ENCODE measurements at regions not wholly inside any gene's neighbourhood (a gene's known extent, or its start where the extent isn't known, plus 50 kb on each side); places are given as distances from the start of the nearest gene placed in this dataset.

- H3K9me3 ChIP-seq (replicated peaks; ENCODE audit: control insufficient read depth, insufficient read depth, low read length) = no peaks in the 10 kb centered on the region
- no peaks in the 10 kb centered on the region for H3K79me2 ChIP-seq (ENCODE audit: control insufficient read depth, insufficient read depth, low read length)
- no peaks in the 10 kb centered on the region for H3K4me1 ChIP-seq (ENCODE audit: control insufficient read depth, extremely low read depth, insufficient read depth, low read length)
- no peaks in the 10 kb centered on the region for H3K36me3 ChIP-seq (ENCODE audit: control insufficient read depth in 2 of 2, extremely low read depth in 1 of 2, insufficient read depth in 2 of 2, low read length in 2 of 2)
- H3K9me1 ChIP-seq (replicated peaks; ENCODE audit: control insufficient read depth, extremely low read depth, insufficient read depth, low read length) = no peaks in the 10 kb centered on the region
- DNase-seq (ENCODE audit: low read depth, low spot score) (no peak), FAIRE-seq (no peak)
- H3K27me3 ChIP-seq (ENCODE audit: control insufficient read depth in 2 of 2, insufficient read depth in 2 of 2, low read length in 2 of 2) = no peaks in the 10 kb centered on the region
- ChIA-PET CTCF (interaction anchor here (1.8 kb wide), 1 partner anchor 10 kb away, joined by 5 read pairs; no protein-coding TSS in a partner anchor), POLR2A (no interaction called here)
- no peak for TF ChIP-seq CTCF (IDR thresholded peaks at IDR 0.05; ENCODE audit: extremely low read depth in 1 of 2, insufficient read depth in 1 of 2, low read depth in 1 of 2, low read length in 2 of 2)
- TF ChIP-seq POLR2AphosphoS5 (IDR thresholded peaks at IDR 0.05; ENCODE audit: insufficient read depth, low read depth, low read length) = no peak
- TF ChIP-seq POLR2A (IDR thresholded peaks at IDR 0.05; ENCODE audit: low read depth, low read length) = no peak
- TF ChIP-seq EZH2 (IDR thresholded peaks at IDR 0.05; ENCODE audit: borderline replicate concordance, low read depth, low read length, severe bottlenecking) = no peak
- no peak for TF ChIP-seq GATA2 (IDR thresholded peaks at IDR 0.05; ENCODE audit: insufficient read depth, insufficient read length, low read depth, low read length)
- TF ChIP-seq MAX (IDR thresholded peaks at IDR 0.05; ENCODE audit: insufficient read depth, insufficient read length) = no peak
- no TSS peak for BruUV-seq (replicated peaks)
- H2AFZ ChIP-seq (ENCODE audit: low read depth, low read length) = no peak overlapping the region
- dilution Hi-C loops (cut with MboI; ENCODE audit: extremely low pct_ligation_motif_present, low sequenced_read_pairs) (no loop called here), intact Hi-C loops (cut with micrococcal nuclease) (no loop called here)
- no peak overlapping the region for H3K4me2 ChIP-seq (ENCODE audit: insufficient read depth, low read length)
- no peak overlapping the region for H3K4me3 ChIP-seq (replicated peaks in 1 of 3; ENCODE audit: insufficient read depth in 1 of 3, low read depth in 1 of 3, low read length in 3 of 3)
- H3K27ac ChIP-seq (ENCODE audit: insufficient read depth, low read depth, low read length) = no peak overlapping the region
- no peak overlapping the region for H3K9ac ChIP-seq (replicated peaks; ENCODE audit: extremely low read depth, insufficient read depth, low read length)
- H4K20me1 ChIP-seq (replicated peaks; ENCODE audit: control insufficient read depth, extremely low read depth, insufficient read depth, low read length) = no peaks in the 10 kb centered on the region
Observed at GRCh38 chr18:40423291-40423690, 1531.7 kb upstream of the PIK3C3 start.

- FAIRE-seq = no peak
- Histone ChIP-seq H3K9me3 (replicated peaks; ENCODE audit: control insufficient read depth, insufficient read depth, low read length) (no peaks in the 10 kb centered on the region), H4K20me1 (replicated peaks; ENCODE audit: control insufficient read depth, extremely low read depth, insufficient read depth, low read length) (no peaks in the 10 kb centered on the region), H3K4me3 (replicated peaks in 1 of 3; ENCODE audit: insufficient read depth in 1 of 3, low read depth in 1 of 3, low read length in 3 of 3) (no peak overlapping the region), H2AFZ (ENCODE audit: low read depth, low read length) (no peak overlapping the region), H3K27me3 (ENCODE audit: control insufficient read depth in 2 of 2, insufficient read depth in 2 of 2, low read length in 2 of 2) (no peaks in the 10 kb centered on the region), H3K36me3 (ENCODE audit: control insufficient read depth in 2 of 2, extremely low read depth in 1 of 2, insufficient read depth in 2 of 2, low read length in 2 of 2) (no peaks in the 10 kb centered on the region), H3K4me2 (ENCODE audit: insufficient read depth, low read length) (no peak overlapping the region), H3K4me1 (ENCODE audit: control insufficient read depth, extremely low read depth, insufficient read depth, low read length) (no peaks in the 10 kb centered on the region), H3K9me1 (replicated peaks; ENCODE audit: control insufficient read depth, extremely low read depth, insufficient read depth, low read length) (no peaks in the 10 kb centered on the region), H3K27ac (ENCODE audit: insufficient read depth, low read depth, low read length) (no peak overlapping the region), H3K79me2 (ENCODE audit: control insufficient read depth, insufficient read depth, low read length) (no peaks in the 10 kb centered on the region), H3K9ac (replicated peaks; ENCODE audit: extremely low read depth, insufficient read depth, low read length) (no peak overlapping the region)
- dilution Hi-C loops (cut with MboI; ENCODE audit: extremely low pct_ligation_motif_present, low sequenced_read_pairs) = no loop called here
- no TSS peak for BruUV-seq (replicated peaks)
- DNase-seq (ENCODE audit: low read depth, low spot score) = no peak
- TF ChIP-seq GATA2 (IDR thresholded peaks at IDR 0.05; ENCODE audit: insufficient read depth, insufficient read length, low read depth, low read length) = no peak
- intact Hi-C loops (cut with micrococcal nuclease) = no loop called here
- ChIA-PET POLR2A (no interaction called here), CTCF (no interaction called here)
Observed at GRCh38 chr18:40420675-40421074, 1534.4 kb upstream of the PIK3C3 start.

All from endothelial cell of umbilical vein (primary cell).